GM12891 (cell line): ENCODE measurements at regions not wholly inside any gene's neighbourhood (a gene's known extent, or its start where the extent isn't known, plus 50 kb on each side); places are given as distances from the start of the nearest gene placed in this dataset.
"Not testable (repeated sequence)": the region's sequence is repeated elsewhere in the genome, so short reads cannot be mapped to it uniquely, and the experiment has no call there.

Experiments
- DNase-seq: peaks from one replicate; pipeline ENCODE4 v3.0.0; 2011; ENCODE audit warnings: low spot score; ENCODE audit not compliant: insufficient read length
- FAIRE-seq: peaks from 2 replicates; lab custom pipeline; 2011; peaks lifted over from hg19 to GRCh38; lab: Jason Lieb, UNC
- PAX5 ChIP-seq: IDR thresholded peaks from 2 replicates; pipeline ENCODE4 v1.6.1; 2011; ENCODE audit warnings: low read length, moderate library complexity, mild to moderate bottlenecking; ENCODE audit not compliant: insufficient read depth, severe bottlenecking
- POLR2A ChIP-seq: IDR thresholded peaks from 2 replicates; pipeline ENCODE4 v1.6.1; 2011; ENCODE audit warnings: low read depth, low read length, control low read depth
- POLR2AphosphoS5 ChIP-seq: IDR thresholded peaks from 2 replicates; pipeline ENCODE4 v1.6.1; 2011; ENCODE audit warnings: low read depth, low read length, control low read depth
- POU2F2 ChIP-seq: IDR thresholded peaks from 2 replicates; pipeline ENCODE4 v1.6.1; 2011; ENCODE audit warnings: low read depth, mild to moderate bottlenecking, control low read depth, low read length, moderate library complexity
- SPI1 ChIP-seq: IDR thresholded peaks from 2 replicates; pipeline ENCODE4 v1.6.1; 2011; ENCODE audit warnings: low read depth, low read length, control low read depth
- TAF1 ChIP-seq: IDR thresholded peaks from 2 replicates; pipeline ENCODE4 v1.6.1; 2011; ENCODE audit warnings: low read depth, low read length, control low read depth

DNA sequence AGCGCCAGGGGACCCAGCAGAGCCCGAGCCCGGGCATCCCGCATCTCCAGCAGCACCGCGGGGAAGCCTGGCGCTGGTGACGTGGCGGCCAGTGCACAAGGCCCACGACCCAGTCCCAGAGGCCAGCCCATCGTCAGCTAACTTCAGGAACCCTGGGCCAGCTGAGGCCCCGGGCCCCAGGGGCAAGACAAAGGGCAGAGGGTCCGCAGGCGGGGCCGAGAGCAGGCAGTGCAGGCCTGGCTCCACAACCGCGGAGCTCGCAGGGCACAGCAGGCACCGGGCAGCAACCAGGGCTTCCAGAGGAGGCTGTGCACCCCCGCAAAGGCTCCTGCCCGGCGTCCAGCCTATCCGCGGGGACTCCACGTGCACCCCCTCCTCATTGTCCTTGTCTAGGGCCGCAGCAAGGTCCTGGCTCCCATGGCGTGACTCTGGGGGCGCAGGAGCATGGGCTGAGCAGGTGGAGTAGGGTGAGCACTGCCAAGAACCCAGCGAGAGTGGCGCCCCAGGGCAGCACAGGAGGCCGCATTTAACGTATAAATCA lies 352.5 kb downstream of the KCNJ18 start:
- not testable (repeated sequence) for DNase-seq

GRCh38 chr17:22047521-22047920 lies 355.2 kb downstream of the KCNJ18 start:
- FAIRE-seq, DNase-seq: not testable (repeated sequence)

More for the DNA sequence above, 352.5 kb downstream of the KCNJ18 start:
- FAIRE-seq = not testable (repeated sequence)

GRCh38 chr17:22048226-22048625 lies 355.9 kb downstream of the KCNJ18 start:
- FAIRE-seq, DNase-seq: not testable (repeated sequence)

- FAIRE-seq, DNase-seq: not testable (repeated sequence)
Measured at GRCh38 chr17:22050766-22051165, 358.4 kb downstream of the KCNJ18 start.

- FAIRE-seq, DNase-seq: not testable (repeated sequence)
Measured at GRCh38 chr17:22052715-22053114, 360.4 kb downstream of the KCNJ18 start.

DNA sequence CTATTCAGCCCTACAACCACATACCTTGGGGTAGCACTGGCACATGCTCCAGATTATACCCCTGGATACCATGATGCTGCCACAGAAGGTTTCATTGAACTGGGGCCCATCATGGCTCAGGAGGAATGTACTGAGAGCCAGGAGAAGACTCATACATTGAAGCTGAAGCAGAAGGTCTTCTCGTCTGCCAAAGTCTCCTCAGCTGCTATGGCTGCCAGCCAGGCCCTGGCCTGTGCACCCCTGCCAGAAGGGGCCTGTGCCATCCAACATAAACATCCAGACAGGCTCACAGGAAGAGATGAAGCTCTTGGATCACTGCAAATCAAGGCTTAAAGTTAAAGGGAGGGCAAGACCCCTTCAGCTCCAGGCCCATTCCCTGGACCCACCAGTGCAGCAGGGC lies 364.2 kb downstream of the KCNJ18 start:
- DNase-seq, FAIRE-seq: not testable (repeated sequence)

DNA sequence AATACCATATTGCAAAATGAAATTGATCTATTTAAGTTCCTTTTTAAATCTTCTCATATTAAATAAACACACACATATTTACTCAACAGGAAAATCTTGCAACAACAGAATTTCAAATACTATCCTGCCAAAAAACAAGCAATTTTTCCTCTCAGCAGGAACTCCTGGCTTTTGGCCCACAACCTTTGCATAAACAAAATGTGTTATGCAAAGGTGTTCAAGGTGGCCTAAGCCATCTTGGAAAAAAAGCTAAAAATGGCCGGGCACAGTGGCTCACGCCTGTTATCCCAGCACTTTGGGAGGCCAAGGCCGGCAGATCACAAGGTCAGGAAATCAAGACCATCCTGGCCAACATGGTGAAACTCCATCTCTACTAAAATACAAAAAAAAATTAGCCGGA lies 383.6 kb downstream of the KCNJ18 start:
- not testable (repeated sequence) for FAIRE-seq, DNase-seq

DNA sequence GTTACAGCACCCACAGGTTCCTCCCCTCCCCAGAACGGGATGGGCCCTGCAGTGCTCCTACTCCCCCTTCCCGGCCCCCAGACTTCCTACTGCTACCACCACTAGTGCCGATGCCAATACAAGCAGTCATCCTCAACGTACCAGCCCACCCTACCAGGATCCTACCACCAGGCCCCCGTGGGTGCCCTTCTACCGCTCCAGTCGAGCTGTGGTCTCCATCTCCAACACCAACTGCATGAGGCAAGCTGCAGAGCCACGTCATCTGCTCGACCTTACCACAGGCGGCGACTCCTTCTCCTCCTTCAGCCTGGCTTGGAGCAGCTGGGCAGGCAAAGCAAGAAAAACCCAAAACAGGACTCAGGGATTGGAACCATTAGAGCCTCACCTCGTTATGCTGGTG lies 396.3 kb downstream of the KCNJ18 start:
- not testable (repeated sequence) for FAIRE-seq, DNase-seq

DNA sequence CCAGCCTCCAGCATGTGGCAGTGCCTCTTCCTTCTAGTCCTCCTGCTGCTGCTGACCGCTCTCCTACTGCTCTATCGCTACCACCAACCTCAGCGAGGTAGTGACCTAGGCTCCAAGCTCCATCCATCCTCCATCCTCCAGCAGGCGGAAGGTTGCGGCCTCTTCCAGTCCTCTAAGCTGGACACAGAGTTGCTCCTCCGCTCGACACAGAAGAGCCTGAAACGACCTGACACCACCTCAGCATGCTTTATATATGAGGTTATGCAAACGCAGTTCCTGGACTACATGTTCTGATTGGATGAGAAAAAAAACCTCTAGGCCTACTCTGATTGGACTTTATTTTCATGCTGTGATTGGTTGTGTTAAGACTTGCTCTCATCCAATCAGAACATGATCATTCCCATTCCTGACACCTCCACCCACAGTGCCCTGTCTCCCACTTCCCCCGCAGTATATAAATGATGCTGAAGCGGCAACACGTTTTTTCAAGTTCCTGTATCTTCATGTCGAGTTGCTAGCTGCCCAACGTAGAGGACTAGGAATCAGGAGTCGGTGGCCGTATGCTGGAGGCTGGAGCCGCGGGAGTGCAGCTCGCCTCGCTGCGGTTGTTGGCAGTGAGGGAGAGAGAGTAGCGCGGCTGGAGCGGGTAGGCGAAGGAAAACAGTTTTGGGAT lies 398.1 kb downstream of the KCNJ18 start:
- DNase-seq (no peak), FAIRE-seq (no peak)
- TF ChIP-seq POLR2A = no peak
- no peak for TF ChIP-seq TAF1
- no peak for TF ChIP-seq SPI1

GRCh38 chr17:22091041-22091679 lies 398.8 kb downstream of the KCNJ18 start:
- FAIRE-seq, DNase-seq: not testable (repeated sequence)

GRCh38 chr17:22091840-22092239 lies 399.5 kb downstream of the KCNJ18 start:
- FAIRE-seq = not testable (repeated sequence)

GRCh38 chr17:22095414-22095813 lies 403.1 kb downstream of the KCNJ18 start:
- not testable (repeated sequence) for DNase-seq, FAIRE-seq

More at GRCh38 chr17:22091840-22092239, 399.5 kb downstream of the KCNJ18 start:
- DNase-seq = not testable (repeated sequence)

- DNase-seq, FAIRE-seq: not testable (repeated sequence)
Measured at GRCh38 chr17:22099633-22100032, 407.3 kb downstream of the KCNJ18 start.

- TF ChIP-seq POU2F2 = no peak
- TF ChIP-seq PAX5 = no peak
- TF ChIP-seq TAF1 = no peak
- TF ChIP-seq POLR2AphosphoS5 = no peak
- TF ChIP-seq SPI1 = no peak
- TF ChIP-seq POLR2A = no peak
- DNase-seq (no peak), FAIRE-seq (no peak)
Measured at GRCh38 chr17:22102177-22102576, 409.9 kb downstream of the KCNJ18 start.

- not testable (repeated sequence) for FAIRE-seq, DNase-seq
Measured at GRCh38 chr17:22116720-22117119, 424.4 kb downstream of the KCNJ18 start.

DNA sequence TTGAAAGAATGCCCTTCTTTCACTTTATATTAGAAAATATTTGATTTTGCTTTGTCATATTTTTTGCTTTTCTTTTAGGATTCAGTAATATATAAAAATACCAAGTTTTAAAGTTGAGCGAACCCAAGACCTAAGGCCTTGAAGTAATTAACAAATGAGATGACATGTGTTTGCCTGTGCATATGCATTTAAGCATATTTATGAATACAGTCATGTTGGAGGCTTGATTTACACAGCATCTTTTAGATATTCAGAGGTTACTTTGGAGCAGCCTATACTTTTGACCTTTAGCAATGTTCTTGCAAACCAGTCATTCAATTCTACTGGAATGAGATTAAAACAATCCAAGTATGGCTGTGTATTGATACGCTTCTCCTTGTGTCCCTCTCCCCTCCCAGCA lies 425.1 kb downstream of the KCNJ18 start:
- not testable (repeated sequence) for FAIRE-seq

DNA sequence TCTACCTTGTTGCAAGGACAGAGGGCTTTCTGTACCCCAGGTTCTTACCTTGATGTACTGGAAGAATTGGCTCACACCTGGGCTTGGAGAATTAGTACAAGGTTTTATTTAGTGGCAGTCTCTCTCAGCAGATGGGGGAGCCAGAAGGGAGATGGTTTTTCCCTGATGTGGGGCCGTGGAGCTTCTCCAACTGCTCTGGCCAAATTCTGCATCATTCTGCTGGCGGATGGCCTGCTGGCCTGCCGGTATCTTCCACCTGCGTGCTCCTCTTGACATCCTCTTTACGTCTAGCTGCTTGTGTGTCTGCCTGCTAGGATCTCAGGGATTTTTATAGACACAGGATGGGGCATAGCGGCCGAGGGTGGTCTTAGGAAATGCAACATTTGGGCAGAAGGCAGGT lies 426.7 kb downstream of the KCNJ18 start:
- not testable (repeated sequence) for FAIRE-seq, DNase-seq

More for the DNA sequence above, 425.1 kb downstream of the KCNJ18 start:
- not testable (repeated sequence) for DNase-seq

DNA sequence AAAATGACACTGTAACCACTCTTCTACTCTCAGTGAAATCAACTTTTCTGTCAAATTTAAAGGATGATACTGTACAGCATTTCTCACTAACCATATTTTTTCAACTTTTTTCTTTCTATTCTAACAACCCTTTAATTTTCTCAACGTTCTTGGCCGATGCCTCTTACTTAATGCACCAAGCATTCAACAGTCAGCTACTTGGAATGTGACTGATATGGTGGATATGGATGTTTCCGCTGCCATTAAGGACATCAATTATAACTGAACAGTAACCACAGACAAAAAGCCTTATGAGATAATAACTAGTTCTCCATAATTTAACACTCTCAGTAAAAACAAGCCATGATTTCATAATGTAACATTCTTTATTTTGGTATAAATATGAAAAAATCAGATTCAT lies 427.4 kb downstream of the KCNJ18 start:
- FAIRE-seq, DNase-seq: not testable (repeated sequence)
